Liver (tissue), 3 donors: ENCODE measurements at regions not wholly inside any gene's neighbourhood (a gene's known extent, or its start where the extent isn't known, plus 50 kb on each side); places are given as distances from the start of the nearest gene placed in this dataset.

ENCODE experiments used
- JUND ChIP-seq, 2 donors: IDR thresholded peaks; 2 replicates each; pipeline ENCODE4 v1.6.1; 2016; ENCODE audit warnings: antibody characterized with exemption in 2 of 2
- RAD21 ChIP-seq, 2 donors: IDR thresholded peaks; 2 replicates each; pipeline ENCODE4 v1.6.1; 2016; ENCODE audit warnings: antibody characterized with exemption in 2 of 2, mild to moderate bottlenecking in 2 of 2
- SP1 ChIP-seq: IDR thresholded peaks from 2 replicates; pipeline ENCODE4 v1.6.1; 2018; ENCODE audit warnings: antibody characterized with exemption, mild to moderate bottlenecking
- TAF1 ChIP-seq: conservative IDR thresholded peaks from 2 replicates; pipeline ENCODE4 v1.6.1; 2016; ENCODE audit warnings: antibody characterized with exemption, mild to moderate bottlenecking
- TF ChIP-seq, protein P1 (sequence below): IDR thresholded peaks from 2 replicates; pipeline ENCODE4 v1.6.1; 2016; ENCODE audit warnings: antibody characterized with exemption
- TF ChIP-seq, protein P2 (sequence below): fragments of 150-350 bp; IDR thresholded peaks from 2 replicates; pipeline ENCODE4 v1.5.1; 2017; ENCODE audit warnings: improper control_type of control experiment, low read depth, low read length; ENCODE audit not compliant: missing input control
- TF ChIP-seq, protein P3 (sequence below): IDR thresholded peaks from 2 replicates; pipeline ENCODE4 v1.6.1; 2016; ENCODE audit warnings: antibody characterized with exemption, mild to moderate bottlenecking
- TF ChIP-seq, protein P4 (sequence below): IDR thresholded peaks from 2 replicates; pipeline ENCODE4 v1.6.1; 2016; ENCODE audit warnings: antibody characterized with exemption
- donor health status: healthy.
- donor health status: healthy.

DNA sequence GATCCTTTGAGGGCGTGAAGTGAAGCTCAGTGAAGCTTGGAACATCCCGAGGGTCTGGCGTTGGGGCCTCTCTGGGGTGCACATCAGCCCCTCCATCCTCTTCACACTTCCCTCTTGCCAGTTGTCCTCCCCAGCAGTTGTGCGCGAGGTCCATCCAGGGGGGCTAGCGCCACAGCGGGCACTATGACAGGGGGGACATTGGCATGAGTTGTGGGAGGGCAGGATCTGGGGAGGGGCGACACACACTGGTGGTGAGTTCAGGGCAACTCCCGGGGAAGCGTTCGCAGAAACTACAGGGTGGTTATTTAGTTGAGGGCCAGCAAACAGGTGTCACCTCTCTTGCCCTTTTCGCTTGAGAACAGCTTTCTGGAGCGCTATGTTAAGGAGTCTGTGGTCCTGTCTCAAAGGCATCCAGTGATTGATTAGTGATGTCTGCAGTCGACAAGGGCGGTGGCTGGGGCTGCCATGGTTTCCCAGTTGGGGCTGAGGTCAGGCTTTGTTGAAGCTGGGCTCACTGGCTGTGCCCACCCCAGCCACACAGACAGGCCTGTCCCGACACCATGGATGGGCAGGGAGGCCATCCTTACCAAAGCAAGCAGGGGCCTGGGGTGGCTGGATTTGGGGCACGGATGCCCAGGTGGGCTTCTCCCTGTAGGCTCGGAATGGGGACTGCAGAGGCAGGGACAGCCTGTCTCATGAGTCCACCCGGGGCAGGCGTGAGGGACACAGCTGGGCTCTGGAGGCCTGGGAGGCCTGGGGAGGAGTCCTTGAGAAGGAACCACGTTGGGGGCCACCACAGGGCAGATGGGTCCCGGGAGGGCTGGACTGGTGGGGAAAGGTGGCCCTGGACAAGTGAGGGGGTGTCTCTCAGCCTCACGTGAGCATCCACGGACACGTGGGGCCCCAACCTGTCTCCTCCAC lies 59.4 kb downstream of the UNCX start:
- TF ChIP-seq SP1 (no peak), RAD21 (IDR thresholded peaks at IDR 0.05) (no peak), TAF1 (no peak), JUND (IDR thresholded peaks at IDR 0.05) (no peak)
- TF ChIP-seq, protein P1, sequence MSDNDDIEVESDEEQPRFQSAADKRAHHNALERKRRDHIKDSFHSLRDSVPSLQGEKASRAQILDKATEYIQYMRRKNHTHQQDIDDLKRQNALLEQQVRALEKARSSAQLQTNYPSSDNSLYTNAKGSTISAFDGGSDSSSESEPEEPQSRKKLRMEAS: no peak
- TF ChIP-seq, protein P2, sequence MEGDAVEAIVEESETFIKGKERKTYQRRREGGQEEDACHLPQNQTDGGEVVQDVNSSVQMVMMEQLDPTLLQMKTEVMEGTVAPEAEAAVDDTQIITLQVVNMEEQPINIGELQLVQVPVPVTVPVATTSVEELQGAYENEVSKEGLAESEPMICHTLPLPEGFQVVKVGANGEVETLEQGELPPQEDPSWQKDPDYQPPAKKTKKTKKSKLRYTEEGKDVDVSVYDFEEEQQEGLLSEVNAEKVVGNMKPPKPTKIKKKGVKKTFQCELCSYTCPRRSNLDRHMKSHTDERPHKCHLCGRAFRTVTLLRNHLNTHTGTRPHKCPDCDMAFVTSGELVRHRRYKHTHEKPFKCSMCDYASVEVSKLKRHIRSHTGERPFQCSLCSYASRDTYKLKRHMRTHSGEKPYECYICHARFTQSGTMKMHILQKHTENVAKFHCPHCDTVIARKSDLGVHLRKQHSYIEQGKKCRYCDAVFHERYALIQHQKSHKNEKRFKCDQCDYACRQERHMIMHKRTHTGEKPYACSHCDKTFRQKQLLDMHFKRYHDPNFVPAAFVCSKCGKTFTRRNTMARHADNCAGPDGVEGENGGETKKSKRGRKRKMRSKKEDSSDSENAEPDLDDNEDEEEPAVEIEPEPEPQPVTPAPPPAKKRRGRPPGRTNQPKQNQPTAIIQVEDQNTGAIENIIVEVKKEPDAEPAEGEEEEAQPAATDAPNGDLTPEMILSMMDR: no peak
- TF ChIP-seq, protein P3, sequence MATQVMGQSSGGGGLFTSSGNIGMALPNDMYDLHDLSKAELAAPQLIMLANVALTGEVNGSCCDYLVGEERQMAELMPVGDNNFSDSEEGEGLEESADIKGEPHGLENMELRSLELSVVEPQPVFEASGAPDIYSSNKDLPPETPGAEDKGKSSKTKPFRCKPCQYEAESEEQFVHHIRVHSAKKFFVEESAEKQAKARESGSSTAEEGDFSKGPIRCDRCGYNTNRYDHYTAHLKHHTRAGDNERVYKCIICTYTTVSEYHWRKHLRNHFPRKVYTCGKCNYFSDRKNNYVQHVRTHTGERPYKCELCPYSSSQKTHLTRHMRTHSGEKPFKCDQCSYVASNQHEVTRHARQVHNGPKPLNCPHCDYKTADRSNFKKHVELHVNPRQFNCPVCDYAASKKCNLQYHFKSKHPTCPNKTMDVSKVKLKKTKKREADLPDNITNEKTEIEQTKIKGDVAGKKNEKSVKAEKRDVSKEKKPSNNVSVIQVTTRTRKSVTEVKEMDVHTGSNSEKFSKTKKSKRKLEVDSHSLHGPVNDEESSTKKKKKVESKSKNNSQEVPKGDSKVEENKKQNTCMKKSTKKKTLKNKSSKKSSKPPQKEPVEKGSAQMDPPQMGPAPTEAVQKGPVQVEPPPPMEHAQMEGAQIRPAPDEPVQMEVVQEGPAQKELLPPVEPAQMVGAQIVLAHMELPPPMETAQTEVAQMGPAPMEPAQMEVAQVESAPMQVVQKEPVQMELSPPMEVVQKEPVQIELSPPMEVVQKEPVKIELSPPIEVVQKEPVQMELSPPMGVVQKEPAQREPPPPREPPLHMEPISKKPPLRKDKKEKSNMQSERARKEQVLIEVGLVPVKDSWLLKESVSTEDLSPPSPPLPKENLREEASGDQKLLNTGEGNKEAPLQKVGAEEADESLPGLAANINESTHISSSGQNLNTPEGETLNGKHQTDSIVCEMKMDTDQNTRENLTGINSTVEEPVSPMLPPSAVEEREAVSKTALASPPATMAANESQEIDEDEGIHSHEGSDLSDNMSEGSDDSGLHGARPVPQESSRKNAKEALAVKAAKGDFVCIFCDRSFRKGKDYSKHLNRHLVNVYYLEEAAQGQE: no peak
- TF ChIP-seq, protein P4, sequence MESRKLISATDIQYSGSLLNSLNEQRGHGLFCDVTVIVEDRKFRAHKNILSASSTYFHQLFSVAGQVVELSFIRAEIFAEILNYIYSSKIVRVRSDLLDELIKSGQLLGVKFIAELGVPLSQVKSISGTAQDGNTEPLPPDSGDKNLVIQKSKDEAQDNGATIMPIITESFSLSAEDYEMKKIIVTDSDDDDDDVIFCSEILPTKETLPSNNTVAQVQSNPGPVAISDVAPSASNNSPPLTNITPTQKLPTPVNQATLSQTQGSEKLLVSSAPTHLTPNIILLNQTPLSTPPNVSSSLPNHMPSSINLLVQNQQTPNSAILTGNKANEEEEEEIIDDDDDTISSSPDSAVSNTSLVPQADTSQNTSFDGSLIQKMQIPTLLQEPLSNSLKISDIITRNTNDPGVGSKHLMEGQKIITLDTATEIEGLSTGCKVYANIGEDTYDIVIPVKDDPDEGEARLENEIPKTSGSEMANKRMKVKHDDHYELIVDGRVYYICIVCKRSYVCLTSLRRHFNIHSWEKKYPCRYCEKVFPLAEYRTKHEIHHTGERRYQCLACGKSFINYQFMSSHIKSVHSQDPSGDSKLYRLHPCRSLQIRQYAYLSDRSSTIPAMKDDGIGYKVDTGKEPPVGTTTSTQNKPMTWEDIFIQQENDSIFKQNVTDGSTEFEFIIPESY: no peak
